ENCODE measurements at regions not wholly inside any gene's neighbourhood (a gene's known extent, or its start where the extent isn't known, plus 50 kb on each side); places are given as distances from the start of the nearest gene placed in this dataset.
A peak's percentile ranks its signal among the peaks of the same experiment; 100 is the strongest.
"Not testable (repeated sequence)": the region's sequence is repeated elsewhere in the genome, so short reads cannot be mapped to it uniquely, and the experiment has no call there.

DNA sequence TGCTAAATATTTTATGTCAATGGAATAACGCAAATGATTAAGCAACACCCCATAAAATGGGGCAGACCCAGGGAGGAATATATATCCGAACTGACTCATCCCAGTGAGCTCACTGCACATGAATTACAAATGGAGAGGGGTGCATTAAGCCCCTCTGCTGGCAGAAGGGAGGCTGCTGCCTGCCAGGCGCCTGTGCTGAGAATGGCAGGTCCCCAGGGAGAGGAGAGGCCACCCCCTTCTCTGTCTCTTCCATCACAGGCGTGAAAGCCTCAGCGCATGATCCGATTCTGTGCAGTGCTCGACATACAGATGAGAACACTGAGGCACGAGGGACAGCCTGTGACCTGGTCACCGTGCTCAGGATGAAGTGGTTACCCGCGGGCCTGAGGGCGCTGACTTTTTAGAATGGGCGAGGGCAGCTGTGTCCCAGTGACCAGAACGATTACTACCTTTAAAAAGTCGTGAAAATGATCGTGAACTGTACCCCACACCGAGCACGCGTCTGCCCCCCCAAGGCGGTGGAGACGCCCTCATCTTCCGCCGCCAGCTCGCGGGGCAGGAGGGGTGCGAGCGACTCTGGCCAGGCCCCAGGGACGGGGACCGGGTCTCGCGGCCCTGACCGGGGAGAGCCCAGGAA is 229.7 kb upstream of the FRG2C start:
- DNase-seq: peak; percentile 73
- not testable (repeated sequence) for H3K27me3 ChIP-seq, H3K9me3 ChIP-seq, H3K36me3 ChIP-seq
- peak overlapping the region; percentile 85 for H3K4me3 ChIP-seq

DNA sequence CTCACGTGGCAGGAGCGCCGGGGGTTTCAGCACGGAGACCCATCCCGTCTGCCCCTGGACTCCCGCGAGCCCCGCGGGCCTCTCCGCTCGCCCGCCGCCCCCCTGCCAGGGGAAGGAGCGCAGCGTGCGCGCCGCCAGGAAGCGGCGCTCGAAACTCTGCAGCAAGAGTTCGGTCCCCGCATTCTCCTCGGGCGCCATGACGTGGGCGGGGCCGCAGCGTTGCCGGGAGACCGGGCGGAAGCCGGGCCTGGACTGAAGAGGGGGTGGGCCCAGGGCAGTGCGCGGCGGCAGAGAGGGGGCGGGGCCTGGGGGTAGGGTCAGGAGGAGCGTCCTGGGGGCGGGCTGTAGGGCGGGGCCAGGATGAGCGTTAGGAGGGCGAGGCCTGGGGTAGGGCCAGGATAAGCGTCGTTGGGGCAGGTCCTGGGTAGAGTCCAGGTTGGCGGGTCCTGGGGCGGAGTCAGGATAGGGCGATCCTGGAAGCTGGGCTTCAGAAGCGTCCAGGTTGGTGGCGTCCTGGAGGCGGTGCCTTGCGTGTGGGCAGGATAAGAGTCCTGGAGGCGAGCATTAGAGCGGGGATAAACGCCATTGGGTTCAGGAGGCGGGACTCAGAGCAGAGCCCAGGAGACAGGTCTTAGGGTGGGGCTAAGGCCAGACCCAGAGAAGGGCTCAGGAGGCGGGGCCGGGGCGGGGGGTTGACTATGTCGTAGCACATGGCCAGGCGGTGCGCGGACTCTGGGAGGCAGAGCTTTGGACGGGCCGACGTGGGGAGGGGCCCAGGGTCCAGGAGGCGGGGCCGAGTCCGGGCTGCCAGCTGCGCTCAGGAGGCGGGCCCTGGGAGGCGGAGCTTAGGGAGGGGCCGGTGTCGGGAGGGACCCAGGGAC is 229.0 kb upstream of the FRG2C start:
- not testable (repeated sequence) for H3K36me3 ChIP-seq, H3K27me3 ChIP-seq, H3K9me3 ChIP-seq
- peak overlapping the region; percentile 85 for H3K4me3 ChIP-seq
- DNase-seq: peak; percentile 96

DNA sequence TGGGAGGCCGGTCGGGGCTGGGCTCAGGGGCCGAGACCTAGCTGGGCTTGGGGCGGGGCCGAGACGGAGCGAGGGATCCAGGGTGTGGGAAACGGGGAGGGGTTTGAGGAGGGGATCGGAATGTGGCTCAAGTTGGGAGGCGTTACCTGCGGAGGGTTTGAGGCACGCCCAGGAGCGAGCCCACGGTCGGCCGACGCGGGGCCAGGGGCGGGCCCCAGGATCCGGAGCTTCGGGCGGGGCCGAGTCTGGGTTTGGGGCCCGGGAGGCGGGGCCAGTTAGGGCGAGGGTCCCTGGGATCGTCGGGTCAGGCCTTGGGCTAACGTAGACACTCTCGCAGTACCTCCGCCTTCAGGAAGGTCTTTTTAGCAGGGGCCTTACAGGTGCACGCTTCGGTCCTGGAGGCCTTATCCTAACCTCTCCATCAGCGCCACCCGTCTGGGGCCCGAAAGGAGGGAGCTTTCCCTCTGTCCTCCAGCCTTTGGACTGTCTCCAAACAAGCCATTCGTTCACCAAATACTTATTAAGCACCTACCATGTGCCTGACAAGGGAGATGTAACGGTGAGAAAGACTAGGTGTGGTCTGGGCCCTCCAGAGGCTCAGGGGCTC is 228.2 kb upstream of the FRG2C start:
- peak overlapping the region; percentile 85 for H3K4me3 ChIP-seq
- H3K9me3 ChIP-seq, H3K36me3 ChIP-seq, H3K27me3 ChIP-seq, DNase-seq: not testable (repeated sequence)

DNA sequence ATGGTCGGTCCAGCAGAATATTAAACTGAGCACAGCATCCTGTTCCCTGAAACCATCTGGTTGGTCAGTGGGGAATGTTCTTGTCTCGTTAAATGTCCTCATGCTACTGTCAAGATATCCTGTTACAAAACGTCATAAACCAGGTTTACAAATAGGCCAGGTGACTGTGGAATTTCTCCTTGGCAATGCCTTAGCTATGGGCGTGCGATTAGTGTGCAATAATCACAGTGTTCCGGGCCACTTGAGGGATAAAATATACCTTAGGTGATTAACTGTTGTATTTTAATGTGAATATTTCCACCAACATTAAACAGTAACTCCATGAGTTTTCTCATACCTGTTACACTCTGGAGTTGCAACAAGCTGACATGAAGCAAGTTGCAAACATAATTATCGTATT is 223.1 kb upstream of the FRG2C start:
- H3K36me3 ChIP-seq, H3K27me3 ChIP-seq, H3K4me3 ChIP-seq, H3K9me3 ChIP-seq, DNase-seq: not testable (repeated sequence)

DNA sequence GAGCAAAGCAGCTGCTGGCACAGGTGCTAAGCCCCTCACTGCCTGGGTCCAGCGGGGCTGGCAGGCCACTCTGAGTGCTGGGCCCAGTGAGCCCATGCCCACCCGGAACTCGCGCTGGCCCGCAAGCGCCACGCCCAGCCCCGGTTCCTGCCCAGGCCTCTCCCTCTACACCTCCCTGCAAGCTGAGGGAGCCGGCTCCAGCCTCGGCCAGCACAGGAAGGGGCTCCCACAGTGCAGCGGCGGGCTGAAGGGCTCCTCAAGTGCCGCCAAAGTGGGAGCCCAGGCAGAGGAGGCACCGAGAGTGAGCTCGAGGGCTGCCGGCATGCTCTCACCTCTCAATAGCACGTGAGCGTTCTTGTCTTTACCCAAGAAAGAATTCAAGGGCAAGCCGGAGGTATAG is 219.5 kb upstream of the FRG2C start:
- not testable (repeated sequence) for DNase-seq, H3K27me3 ChIP-seq

DNA sequence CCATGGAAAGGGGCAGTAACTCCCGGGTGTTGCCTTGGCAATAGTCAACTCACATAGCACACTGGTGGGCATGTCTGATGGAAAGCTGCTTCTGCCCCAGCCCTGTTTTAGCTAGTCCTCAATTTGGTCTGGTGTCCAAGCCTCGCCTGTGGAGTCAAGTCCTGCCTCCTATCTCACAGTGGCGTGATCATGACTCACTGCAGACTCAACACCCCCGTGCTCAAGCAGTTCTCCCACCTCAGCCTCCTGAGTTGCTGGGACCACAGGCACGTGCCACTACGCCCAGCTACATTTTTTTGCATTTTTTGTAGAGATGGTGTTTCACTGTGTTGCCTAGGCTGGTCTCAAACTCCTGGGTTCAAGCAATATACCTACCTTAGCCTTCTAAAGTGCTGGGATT is 218.9 kb upstream of the FRG2C start:
- H3K36me3 ChIP-seq, H3K9me3 ChIP-seq, H3K4me3 ChIP-seq, DNase-seq, H3K27me3 ChIP-seq: not testable (repeated sequence)

More for the DNA sequence above, 219.5 kb upstream of the FRG2C start:
- H3K9me3 ChIP-seq, H3K36me3 ChIP-seq, H3K4me3 ChIP-seq: not testable (repeated sequence)

DNA sequence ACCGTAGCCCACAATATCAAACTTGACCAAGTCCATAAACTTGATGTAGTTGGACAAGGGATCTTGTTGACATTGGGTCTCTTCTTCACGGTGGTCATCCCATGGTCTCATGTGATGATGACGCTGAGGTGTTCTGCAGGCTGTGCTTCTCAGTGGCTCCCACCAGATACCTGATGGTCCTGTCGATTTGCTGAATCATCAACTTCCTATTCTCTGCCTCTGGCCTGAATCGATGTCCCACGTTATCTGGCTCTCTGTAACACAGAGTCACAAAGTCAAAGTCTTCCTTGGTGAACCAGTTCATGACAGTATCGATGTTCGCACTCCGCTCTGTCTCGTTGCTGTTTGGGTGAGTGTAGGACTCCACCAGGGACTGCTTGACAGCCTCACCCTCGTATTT is 217.2 kb upstream of the FRG2C start:
- not testable (repeated sequence) for H3K4me3 ChIP-seq, H3K9me3 ChIP-seq, DNase-seq, H3K36me3 ChIP-seq, H3K27me3 ChIP-seq

DNA sequence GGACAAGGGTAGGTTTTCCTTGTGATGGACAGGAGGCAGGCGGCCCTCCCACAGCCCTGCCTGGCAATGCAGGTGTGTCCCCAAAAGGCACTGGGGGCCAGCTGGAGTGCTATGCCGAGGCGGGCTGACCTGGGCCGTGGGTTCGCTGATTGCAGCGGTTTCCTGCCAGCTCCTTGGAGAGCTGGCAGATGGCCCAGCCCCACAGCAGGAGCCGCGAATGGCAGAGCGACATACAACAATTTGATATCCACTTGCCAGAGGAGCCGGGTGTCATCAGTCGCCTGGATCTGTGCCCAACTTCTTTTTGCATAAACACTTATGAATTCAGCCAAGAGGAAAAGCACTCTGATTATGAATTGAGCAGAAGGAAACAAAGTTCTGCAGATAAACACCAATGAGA is 210.8 kb upstream of the FRG2C start:
- H3K9me3 ChIP-seq, H3K4me3 ChIP-seq, H3K27me3 ChIP-seq, H3K36me3 ChIP-seq: not testable (repeated sequence)
- DNase-seq: peak; percentile 39

DNA sequence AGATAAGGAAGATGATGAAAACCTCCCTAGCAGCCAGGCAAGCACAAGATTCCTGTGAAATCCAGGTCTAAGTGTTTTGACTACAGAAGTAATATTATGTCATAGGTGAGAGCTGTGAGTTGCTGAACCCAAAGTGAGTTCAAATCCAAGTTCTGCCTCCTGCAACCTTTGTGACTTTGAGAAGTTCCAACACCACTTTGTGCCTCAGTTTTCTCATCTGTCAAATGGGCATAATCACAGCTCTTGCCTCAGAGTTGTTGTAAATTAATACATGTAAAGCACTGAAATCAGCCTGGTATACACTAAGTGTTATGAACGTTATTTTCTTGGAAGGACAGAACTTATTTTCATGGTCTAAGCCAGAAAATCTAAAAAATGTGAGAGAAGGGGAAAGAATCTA is 210.3 kb upstream of the FRG2C start:
- H3K36me3 ChIP-seq, DNase-seq, H3K4me3 ChIP-seq, H3K27me3 ChIP-seq, H3K9me3 ChIP-seq: not testable (repeated sequence)

DNA sequence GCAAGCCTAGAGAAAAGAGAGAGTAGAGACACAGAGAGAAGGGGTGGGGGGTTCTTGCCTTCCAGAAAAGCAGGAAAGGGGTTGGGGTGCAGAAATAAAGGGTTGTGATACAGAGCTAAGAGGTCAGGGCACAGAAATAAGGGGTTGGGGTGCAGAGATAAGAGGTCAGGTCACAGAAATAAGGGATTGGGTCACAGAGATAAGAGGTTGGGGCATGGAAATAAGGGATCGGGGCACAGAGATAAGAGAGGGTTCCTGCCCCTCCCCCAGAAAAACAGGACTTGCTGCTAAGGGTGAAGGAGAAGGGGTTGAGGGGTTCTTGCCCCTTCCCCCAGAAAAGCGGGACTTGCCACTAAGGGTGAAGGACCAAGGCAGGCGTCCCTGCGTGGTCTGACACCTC is 189.6 kb upstream of the FRG2C start:
- not testable (repeated sequence) for H3K27me3 ChIP-seq, H3K4me3 ChIP-seq, H3K9me3 ChIP-seq, DNase-seq, H3K36me3 ChIP-seq

DNA sequence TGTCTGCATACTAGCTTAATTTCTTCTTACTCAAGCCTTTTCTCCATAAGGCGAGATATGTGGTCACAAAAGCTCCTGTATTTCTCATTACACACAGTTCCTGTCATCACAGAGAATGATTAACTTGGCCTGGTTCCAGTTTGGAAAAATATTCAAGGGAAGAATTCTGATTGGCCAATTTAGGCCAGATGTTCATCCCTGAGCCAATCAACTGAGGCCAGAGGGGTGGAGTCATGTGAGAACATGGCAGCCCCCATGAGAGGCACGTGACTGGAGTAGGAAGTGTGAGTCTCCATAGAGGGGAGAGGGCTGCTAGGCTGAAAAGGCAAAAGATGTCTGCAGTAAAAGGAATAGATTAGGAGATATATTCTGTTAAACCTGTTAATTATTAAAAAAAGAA is 167.5 kb upstream of the FRG2C start:
- H3K4me3 ChIP-seq, DNase-seq, H3K27me3 ChIP-seq, H3K36me3 ChIP-seq, H3K9me3 ChIP-seq: not testable (repeated sequence)

DNA sequence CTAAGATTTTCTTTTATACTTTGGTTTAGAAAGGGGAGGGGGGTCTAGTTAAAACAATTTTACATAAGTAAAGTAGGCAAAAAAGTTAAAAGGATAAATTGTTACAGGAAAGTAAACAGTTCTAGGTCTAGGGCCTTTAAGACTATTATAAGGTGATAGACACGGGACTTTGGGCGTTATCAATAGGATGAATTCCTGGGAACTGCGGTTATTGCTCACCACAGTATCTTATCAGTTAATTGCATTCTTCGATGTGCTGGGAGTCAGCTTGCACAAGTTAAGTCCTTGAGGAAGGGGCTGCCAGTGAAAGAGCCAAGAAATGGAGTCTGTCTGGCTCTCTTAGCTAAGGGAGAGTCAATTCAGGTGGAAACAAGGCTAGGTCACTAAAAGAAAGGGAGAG is 163.8 kb upstream of the FRG2C start:
- DNase-seq, H3K36me3 ChIP-seq, H3K9me3 ChIP-seq, H3K4me3 ChIP-seq, H3K27me3 ChIP-seq: not testable (repeated sequence)

DNA sequence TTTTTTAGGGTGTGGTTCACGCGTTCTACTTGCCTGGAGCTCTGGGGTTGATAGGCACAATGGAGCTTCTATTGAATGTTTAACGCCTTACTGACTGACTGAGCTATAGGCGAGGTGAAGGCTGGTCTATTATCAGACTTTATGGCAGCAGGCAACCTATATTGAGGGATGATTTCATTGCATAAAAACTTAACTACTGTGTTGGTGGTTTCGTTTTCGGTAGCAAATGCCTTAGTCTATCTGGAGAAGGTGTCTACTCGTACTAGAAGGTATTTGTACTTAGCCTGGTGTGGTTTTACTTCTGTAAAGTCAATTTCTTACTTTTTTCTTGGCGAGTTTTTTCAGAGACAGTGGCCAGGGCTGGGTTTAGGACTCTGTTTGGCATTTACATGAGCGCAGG is 162.0 kb upstream of the FRG2C start:
- H3K9me3 ChIP-seq, DNase-seq, H3K36me3 ChIP-seq, H3K27me3 ChIP-seq, H3K4me3 ChIP-seq: not testable (repeated sequence)

DNA sequence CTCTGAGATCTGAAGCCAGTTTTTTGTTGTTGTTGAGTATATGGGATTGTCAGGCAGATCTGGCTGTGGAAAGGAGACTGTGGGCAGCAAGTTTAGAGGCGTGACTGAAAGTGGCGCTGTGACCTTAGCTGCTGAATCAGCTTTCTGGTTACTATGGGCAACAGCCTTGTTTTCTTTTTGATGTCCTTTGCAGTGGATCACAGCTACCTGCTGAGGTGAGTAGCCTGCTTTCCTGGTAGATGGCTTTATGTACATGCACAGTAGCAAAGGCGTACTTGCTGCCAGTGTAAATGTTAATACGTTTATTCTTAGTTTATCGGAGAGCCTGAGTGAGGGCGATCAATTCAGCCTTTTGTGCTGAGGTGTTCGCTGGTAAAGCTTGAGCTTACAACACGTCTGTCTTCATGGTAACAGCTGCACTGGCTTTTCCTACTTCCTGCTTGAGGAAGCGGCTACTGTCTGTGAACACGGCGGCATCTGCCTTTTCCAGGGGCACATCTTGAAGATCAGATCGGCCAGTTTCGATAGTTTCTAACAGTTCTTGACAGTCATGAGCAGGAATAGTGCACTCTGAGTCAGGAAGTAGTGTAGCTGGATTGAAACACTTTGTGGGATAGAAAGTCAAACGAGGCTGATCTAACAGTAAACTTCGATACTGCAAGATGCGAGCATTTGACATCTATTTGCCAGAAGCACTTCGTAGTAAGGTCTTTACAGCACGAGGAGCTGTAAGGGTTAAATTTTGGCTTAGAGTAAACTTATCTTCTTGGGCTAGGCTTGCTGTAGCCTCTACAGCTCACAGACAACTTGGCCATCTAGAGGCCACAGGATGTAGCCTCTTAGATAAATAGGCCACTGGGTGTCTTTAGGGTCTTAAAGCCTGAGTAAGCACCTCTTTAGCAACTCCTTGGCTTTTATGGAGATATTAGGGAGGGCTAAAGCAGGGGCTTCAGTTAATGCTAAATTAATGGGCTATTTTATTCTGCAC is 161.1 kb upstream of the FRG2C start:
- H3K27me3 ChIP-seq, H3K9me3 ChIP-seq, DNase-seq, H3K36me3 ChIP-seq, H3K4me3 ChIP-seq: not testable (repeated sequence)

DNA sequence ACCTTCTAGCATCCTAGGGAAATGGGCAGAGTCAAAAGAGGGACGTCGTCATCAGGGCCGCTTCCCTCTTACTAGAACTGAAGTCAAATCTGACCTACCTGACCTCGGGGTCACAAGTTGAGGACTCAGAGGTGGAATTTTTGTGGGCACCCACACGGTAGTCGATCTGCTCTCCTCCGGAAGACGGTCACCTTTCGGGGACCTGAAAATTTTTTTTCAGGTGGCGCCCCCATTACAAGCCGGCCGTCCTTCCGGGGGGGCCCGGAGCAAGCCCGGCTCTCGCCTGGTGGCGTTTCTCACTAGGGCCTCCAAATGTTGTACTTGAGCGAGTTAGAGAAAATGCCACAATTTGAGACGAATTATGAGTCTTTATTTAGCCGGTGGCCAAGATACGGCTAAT is 157.5 kb upstream of the FRG2C start:
- Histone ChIP-seq H3K4me3 (no peak overlapping the region), H3K9me3 (no peaks in the 10 kb centered on the region), H3K27me3 (no peaks in the 10 kb centered on the region), H3K36me3 (no peaks in the 10 kb centered on the region)
- DNase-seq: no peak

DNA sequence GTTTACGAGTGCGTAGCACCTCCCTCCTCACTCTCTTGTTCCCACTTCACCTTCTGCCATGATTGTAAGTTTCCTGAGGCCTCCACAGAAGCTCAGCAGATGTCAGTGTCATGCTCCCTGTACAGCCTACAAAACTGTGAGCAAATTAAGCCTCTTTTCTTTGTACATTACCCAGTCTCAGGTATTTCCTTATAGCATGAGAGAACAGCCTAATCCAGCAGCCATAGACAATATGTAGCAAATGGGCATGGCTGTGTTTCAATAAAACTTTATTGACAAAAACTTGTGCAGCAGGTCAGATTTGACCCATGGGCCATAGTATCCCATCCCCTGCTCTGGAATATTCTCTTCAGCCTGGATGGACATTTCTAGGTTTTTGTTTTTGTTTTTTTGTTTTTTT is 156.2 kb upstream of the FRG2C start:
- H3K27me3 ChIP-seq, DNase-seq, H3K4me3 ChIP-seq, H3K36me3 ChIP-seq, H3K9me3 ChIP-seq: not testable (repeated sequence)

DNA sequence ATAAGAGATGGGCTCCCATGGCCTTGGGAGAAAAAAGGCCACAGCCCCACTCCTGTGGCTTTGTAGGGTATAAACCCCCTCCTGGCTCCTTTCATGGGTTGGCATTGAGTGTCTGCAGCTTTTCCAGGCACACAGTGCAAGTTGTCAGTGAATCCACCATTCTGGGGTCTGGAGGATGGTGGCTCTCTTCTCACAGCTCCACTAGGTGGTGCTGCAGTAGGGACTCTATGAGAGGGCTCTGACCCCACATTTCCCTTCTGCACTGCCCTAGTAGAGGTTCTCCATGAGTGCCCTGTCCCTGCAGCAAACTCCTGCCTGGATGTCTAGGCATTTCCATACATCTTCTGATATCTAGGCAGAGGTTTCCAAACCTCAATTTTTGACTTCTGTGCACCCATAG is 136.5 kb upstream of the FRG2C start:
- H3K4me3 ChIP-seq, H3K27me3 ChIP-seq, H3K36me3 ChIP-seq, H3K9me3 ChIP-seq, DNase-seq: not testable (repeated sequence)

Data from MG63 (cell line).